ENCODE measurements at regions not wholly inside any gene's neighbourhood (a gene's known extent, or its start where the extent isn't known, plus 50 kb on each side); places are given as distances from the start of the nearest gene placed in this dataset.

- no peak for TF ChIP-seq KDM4A (IDR thresholded peaks at IDR 0.05; ENCODE audit: low read depth, low read length, severe bottlenecking)
These were observed 278.9 kb upstream of the NR2F2 start (continued) for GRCh38 chr15:96051598-96051997.

Data from H1 (cell line).